ENCODE measurements at regions not wholly inside any gene's neighbourhood (a gene's known extent, or its start where the extent isn't known, plus 50 kb on each side); places are given as distances from the start of the nearest gene placed in this dataset.

DNA sequence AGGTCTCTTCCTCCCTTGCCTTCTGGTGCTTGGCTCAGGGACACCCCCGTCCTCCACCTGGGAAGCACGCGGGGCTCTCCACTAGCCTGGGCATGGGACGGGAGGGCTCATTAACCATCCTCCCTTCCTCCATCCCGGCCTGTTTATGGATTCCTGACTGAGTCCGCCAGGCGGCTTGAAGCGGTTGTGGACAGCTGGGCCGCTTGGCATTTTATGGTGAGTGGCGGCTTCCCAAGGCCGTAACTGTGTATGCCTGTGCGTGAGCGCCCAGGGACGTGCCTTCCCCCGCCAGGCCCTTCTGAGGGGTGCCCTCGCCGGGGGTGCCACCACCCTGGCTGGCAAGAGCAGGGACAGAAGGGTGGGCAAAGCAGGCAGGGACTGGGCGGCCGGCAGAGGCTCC lies 202.8 kb downstream of the URI1 start:
- ChIA-PET CTCF (interaction anchor here (0.8 to 1.2 kb wide), 2 partner anchors 78 to 99 kb away, joined by 3 to 4 read pairs; no protein-coding TSS in a partner anchor), POLR2A (no interaction called here)
- Histone ChIP-seq H3K4me1 (peaks cover 41% of the 10 kb centered on the region), H3K9me3 (0 out of 3 replicates have a peak, but pooled peaks cover 2% of the 10 kb centered on the region), H3K4me2 (no peak overlapping the region), H3K4me3 (no peak overlapping the region), H3K27ac (no peak overlapping the region)
- FAIRE-seq (no peak), DNase-seq (ENCODE audit: low read depth in 1 of 2, low spot score in 1 of 2) (no peak), ATAC-seq (no peak)
- WGBS (ENCODE audit: missing lambda C conversion rate): 58% methylated on average over 19 of the region's 19 CpGs
- TF ChIP-seq FOSL2 (IDR thresholded peaks at IDR 0.05) (no peak), FOSL2 (CRISPR knock-in tag; IDR thresholded peaks at IDR 0.05) (no peak), MAZ (IDR thresholded peaks at IDR 0.05; ENCODE audit: borderline replicate concordance, low read depth, low read length) (no peak), RARB (CRISPR knock-in tag; IDR thresholded peaks at IDR 0.05) (no peak)
- TF ChIP-seq, protein P1, sequence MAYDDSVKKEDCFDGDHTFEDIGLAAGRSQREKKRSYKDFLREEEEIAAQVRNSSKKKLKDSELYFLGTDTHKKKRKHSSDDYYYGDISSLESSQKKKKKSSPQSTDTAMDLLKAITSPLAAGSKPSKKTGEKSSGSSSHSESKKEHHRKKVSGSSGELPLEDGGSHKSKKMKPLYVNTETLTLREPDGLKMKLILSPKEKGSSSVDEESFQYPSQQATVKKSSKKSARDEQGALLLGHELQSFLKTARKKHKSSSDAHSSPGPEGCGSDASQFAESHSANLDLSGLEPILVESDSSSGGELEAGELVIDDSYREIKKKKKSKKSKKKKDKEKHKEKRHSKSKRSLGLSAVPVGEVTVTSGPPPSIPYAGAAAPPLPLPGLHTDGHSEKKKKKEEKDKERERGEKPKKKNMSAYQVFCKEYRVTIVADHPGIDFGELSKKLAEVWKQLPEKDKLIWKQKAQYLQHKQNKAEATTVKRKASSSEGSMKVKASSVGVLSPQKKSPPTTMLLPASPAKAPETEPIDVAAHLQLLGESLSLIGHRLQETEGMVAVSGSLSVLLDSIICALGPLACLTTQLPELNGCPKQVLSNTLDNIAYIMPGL (CRISPR knock-in tag; IDR thresholded peaks at IDR 0.05; ENCODE audit: borderline replicate concordance): no peak
- TF ChIP-seq, protein P2, sequence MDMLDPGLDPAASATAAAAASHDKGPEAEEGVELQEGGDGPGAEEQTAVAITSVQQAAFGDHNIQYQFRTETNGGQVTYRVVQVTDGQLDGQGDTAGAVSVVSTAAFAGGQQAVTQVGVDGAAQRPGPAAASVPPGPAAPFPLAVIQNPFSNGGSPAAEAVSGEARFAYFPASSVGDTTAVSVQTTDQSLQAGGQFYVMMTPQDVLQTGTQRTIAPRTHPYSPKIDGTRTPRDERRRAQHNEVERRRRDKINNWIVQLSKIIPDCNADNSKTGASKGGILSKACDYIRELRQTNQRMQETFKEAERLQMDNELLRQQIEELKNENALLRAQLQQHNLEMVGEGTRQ (IDR thresholded peaks at IDR 0.05): no peak
- TF ChIP-seq, protein P3, sequence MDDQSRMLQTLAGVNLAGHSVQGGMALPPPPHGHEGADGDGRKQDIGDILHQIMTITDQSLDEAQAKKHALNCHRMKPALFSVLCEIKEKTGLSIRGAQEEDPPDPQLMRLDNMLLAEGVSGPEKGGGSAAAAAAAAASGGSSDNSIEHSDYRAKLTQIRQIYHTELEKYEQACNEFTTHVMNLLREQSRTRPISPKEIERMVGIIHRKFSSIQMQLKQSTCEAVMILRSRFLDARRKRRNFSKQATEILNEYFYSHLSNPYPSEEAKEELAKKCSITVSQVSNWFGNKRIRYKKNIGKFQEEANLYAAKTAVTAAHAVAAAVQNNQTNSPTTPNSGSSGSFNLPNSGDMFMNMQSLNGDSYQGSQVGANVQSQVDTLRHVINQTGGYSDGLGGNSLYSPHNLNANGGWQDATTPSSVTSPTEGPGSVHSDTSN (IDR thresholded peaks at IDR 0.05): no peak

DNA sequence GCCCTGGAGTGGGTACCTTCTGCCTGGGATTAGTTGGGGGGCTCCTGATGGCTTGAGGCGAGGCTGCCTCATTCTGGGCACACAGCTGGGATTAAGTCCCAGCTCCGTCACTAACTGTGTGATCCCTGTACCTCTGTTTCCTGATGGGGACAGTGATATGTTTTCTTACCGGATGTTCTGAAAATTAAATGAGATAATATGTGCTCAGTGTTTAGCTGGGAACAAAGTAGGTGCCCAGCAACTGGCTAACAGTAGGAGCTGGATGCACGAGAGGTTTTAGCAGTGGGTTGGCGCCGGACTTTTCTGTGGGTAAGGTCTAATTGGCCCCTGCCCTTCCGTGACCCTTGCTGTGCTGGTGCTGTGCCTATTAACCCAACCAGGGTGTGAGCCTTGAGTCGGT lies 203.4 kb downstream of the URI1 start:
- no peak for DNase-seq (ENCODE audit: low read depth in 1 of 2, low spot score in 1 of 2)
- 48% methylated on average over 8 of the region's 8 CpGs for WGBS (ENCODE audit: missing lambda C conversion rate)
- no peak for ATAC-seq
- Histone ChIP-seq H3K4me2 (no peak overlapping the region), H3K9me3 (0 out of 3 replicates have a peak, but pooled peaks cover under 1% of the 10 kb centered on the region), H3K4me1 (peaks cover 43% of the 10 kb centered on the region), H3K4me3 (no peak overlapping the region), H3K27ac (no peak overlapping the region)
- no peak for FAIRE-seq
- ChIA-PET CTCF (interaction anchor here (0.6 to 1.2 kb wide), 4 partner anchors 10 to 99 kb away, joined by 3 to 4 read pairs (median 4); no protein-coding TSS in a partner anchor), POLR2A (no interaction called here)
- TF ChIP-seq, protein P4, sequence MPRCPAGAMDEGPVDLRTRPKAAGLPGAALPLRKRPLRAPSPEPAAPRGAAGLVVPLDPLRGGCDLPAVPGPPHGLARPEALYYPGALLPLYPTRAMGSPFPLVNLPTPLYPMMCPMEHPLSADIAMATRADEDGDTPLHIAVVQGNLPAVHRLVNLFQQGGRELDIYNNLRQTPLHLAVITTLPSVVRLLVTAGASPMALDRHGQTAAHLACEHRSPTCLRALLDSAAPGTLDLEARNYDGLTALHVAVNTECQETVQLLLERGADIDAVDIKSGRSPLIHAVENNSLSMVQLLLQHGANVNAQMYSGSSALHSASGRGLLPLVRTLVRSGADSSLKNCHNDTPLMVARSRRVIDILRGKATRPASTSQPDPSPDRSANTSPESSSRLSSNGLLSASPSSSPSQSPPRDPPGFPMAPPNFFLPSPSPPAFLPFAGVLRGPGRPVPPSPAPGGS (IDR thresholded peaks at IDR 0.05): no peak
- no peak for TF ChIP-seq TFCP2L1 (CRISPR knock-in tag; IDR thresholded peaks at IDR 0.05)
- TF ChIP-seq RNF2 (IDR thresholded peaks at IDR 0.05; ENCODE audit: borderline replicate concordance, low read depth): no peak
- no peak for TF ChIP-seq SREBF2 (IDR thresholded peaks at IDR 0.05)
- TF ChIP-seq PHF8 (IDR thresholded peaks at IDR 0.05; ENCODE audit: borderline replicate concordance, low read depth): no peak

DNA sequence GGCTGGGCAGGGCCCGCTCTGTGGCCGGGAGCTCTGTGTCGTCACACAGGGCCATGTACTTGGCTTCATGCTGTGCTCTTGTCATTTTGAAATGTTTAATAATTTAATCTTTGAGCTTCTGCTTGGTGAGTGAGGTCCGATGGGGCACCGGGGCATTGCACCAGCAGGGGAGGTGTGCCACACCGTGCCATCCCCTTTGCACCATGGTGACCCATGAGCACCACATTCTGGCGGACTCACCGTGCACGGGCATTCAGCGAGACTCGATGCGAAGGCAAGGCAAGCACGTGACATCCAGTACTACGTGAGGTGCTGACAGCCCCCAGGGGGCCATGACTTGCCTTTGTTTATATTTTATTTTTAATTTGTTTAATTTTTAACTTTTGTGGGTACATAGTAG lies 204.3 kb downstream of the URI1 start:
- Histone ChIP-seq H3K4me3 (no peak overlapping the region), H3K4me1 (peaks cover 45% of the 10 kb centered on the region), H3K27ac (no peak overlapping the region), H3K4me2 (peak overlapping the region; percentile 34), H3K9me3 (no peaks in the 10 kb centered on the region)
- CTCF ChIA-PET: interaction anchor here (1.0 to 1.1 kb wide), 2 partner anchors 8 to 11 kb away, joined by 3 read pairs; no protein-coding TSS in a partner anchor
- DNase-seq (ENCODE audit: low read depth in 1 of 2, low spot score in 1 of 2) (no peak), FAIRE-seq (no peak), ATAC-seq (peak in 1 of 2 experiments; percentile 11; a peak in 1 of 6 replicates)
- POLR2A ChIA-PET: no interaction called here
- TF ChIP-seq EHMT2 (IDR thresholded peaks at IDR 0.05; ENCODE audit: low read depth) (no peak), PHF8 (IDR thresholded peaks at IDR 0.05; ENCODE audit: borderline replicate concordance, low read depth) (no peak), GATA3 (IDR thresholded peaks at IDR 0.05; ENCODE audit: borderline replicate concordance) (no peak)
- WGBS (ENCODE audit: missing lambda C conversion rate): 22% methylated on average over 14 of the region's 14 CpGs

Measured in A549 (cell line).